T-cell (primary cell): ENCODE measurements at regions not wholly inside any gene's neighbourhood (a gene's known extent, or its start where the extent isn't known, plus 50 kb on each side); places are given as distances from the start of the nearest gene placed in this dataset.

ENCODE experiments used
- ATAC-seq, 4 experiments: fragments of 200-7000 bp in 3 of 4; fragments of 150-1000 bp in 1 of 4; cut with Tn5 transposase; replicated peaks in 1 of 4; 1 replicate in 3 of 4; 2 replicates in 1 of 4; pipeline ENCODE4 v1.10.0; 2021; ENCODE audit warnings: moderate library complexity in 3 of 4, mild to moderate bottlenecking in 2 of 4, moderate number of reproducible peaks in 1 of 4
- CTCF ChIA-PET, 2 donors: fragments of 300-600 bp; sonication (Branson Sonifier 250); formaldehyde crosslinking; loops; one replicate each; lab custom pipeline; 2022; ENCODE audit warnings: antibody characterized with exemption in 2 of 2; lab: Charles Lee
- POLR2A ChIA-PET, 2 donors: fragments of 300-600 bp; sonication (Branson Sonifier 250); formaldehyde crosslinking; loops; one replicate each; lab custom pipeline; 2022; ENCODE audit warnings: antibody characterized with exemption in 2 of 2; lab: Charles Lee
- DNase-seq, 35 experiments: peaks; one replicate each; pipeline versions ENCODE4 v3.0.0 to v3.0.0-alpha.2; 2013 to 2023
- H3K27ac ChIP-seq: one replicate; pipeline ENCODE4 v1.5.1; 2013; ENCODE audit warnings: low read length
- H3K27me3 ChIP-seq, 2 experiments: replicated peaks in 1 of 2; 1 replicate in 1 of 2; 2 replicates in 1 of 2; pipeline versions ENCODE4 v1.6.1 to v1.7.0; 2013; ENCODE audit warnings: low read length in 1 of 2, mixed read lengths in 1 of 2; ENCODE audit not compliant: control insufficient read depth in 2 of 2, insufficient read depth in 2 of 2; ENCODE audit errors: extremely low read depth in 1 of 2
- H3K36me3 ChIP-seq, 2 donors: 1 replicate in 1 of 2; 2 replicates in 1 of 2; pipeline versions ENCODE4 v1.6.1 to v1.7.0; 2013; ENCODE audit warnings: low read length in 1 of 2; ENCODE audit not compliant: control insufficient read depth in 2 of 2, insufficient read depth in 1 of 2; ENCODE audit errors: extremely low read depth in 1 of 2
- H3K4me1 ChIP-seq, 2 experiments: 1 replicate in 1 of 2; 2 replicates in 1 of 2; pipeline versions ENCODE4 v1.6.1 to v1.7.0; 2013; ENCODE audit warnings: low read length in 2 of 2, mixed read lengths in 1 of 2; ENCODE audit not compliant: insufficient read depth in 2 of 2, control insufficient read depth in 1 of 2; ENCODE audit errors: extremely low read depth in 1 of 2
- H3K4me3 ChIP-seq, 2 donors: 1 replicate in 1 of 2; 2 replicates in 1 of 2; pipeline versions ENCODE4 v1.5.1 to v1.7.0; 2013; ENCODE audit warnings: mild to moderate bottlenecking in 2 of 2, low read length in 1 of 2, moderate library complexity in 1 of 2; ENCODE audit not compliant: control insufficient read depth in 1 of 2; ENCODE audit errors: extremely low read depth in 1 of 2
- H3K9me3 ChIP-seq: 2 replicates; pipeline ENCODE4 v1.7.0; 2013
- H3K27ac Mint-ChIP-seq, 2 donors: one replicate each; pipeline ENCODE4 v1.8.0; 2020 to 2021; ENCODE audit warnings: mild to moderate bottlenecking in 2 of 2, mixed read lengths in 2 of 2
- H3K27me3 Mint-ChIP-seq, 2 donors: one replicate each; pipeline ENCODE4 v1.8.0; 2021 to 2022; ENCODE audit warnings: mixed read lengths in 2 of 2
- H3K36me3 Mint-ChIP-seq: one replicate; pipeline ENCODE4 v1.8.0; 2021; ENCODE audit warnings: mixed read lengths
- H3K4me1 Mint-ChIP-seq, 3 donors: one replicate each; pipeline ENCODE4 v1.8.0; 2020 to 2022; ENCODE audit warnings: mixed read lengths in 3 of 3, mild to moderate bottlenecking in 1 of 3
- H3K4me3 Mint-ChIP-seq, 3 donors: one replicate each; pipeline ENCODE4 v1.8.0; 2020 to 2022; ENCODE audit warnings: mild to moderate bottlenecking in 3 of 3, mixed read lengths in 3 of 3, moderate library complexity in 3 of 3
- H3K9me3 Mint-ChIP-seq, 3 donors: one replicate each; pipeline ENCODE4 v1.8.0; 2020 to 2022; ENCODE audit warnings: mixed read lengths in 3 of 3
- WGBS: methylation state at CpG from one replicate; pipeline ENCODE4 v1.1.5; 2013; ENCODE audit warnings: missing lambda C conversion rate; ENCODE audit not compliant: insufficient coverage; 5-methylcytosine and 5-hydroxymethylcytosine counted together

DNA sequence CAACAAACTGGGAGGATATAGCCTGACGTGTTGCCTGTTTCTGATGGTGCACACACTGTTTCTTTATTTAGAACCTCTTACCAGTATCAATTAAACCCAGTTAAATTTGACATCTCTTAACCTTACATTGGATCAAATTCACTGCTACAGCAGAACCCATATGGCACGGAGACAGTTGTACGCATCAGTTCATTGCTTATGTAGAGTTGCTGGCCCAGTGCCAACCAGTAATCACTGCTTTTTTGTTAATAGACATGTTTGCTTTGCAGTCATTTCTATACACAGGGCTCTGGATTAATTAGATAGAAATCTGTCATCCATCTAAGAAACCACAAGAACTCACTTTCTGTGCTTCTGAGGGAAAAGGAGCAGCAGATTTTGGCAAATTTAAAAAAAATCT lies 154.0 kb downstream of the RWDD3 start:
- Mint-ChIP-seq H3K27me3 (no peaks in the 10 kb centered on the region), H3K36me3 (no peaks in the 10 kb centered on the region), H3K27ac (no peak overlapping the region), H3K4me1 (no peaks in the 10 kb centered on the region), H3K4me3 (no peak overlapping the region), H3K9me3 (peaks cover 0 to 7% (median 0%) of the 10 kb centered on the region in 3 donors)
- Histone ChIP-seq H3K4me3 (no peak overlapping the region), H3K27me3 (no peaks in the 10 kb centered on the region), H3K9me3 (no peaks in the 10 kb centered on the region), H3K36me3 (no peaks in the 10 kb centered on the region), H3K27ac (no peak overlapping the region), H3K4me1 (no peaks in the 10 kb centered on the region)
- no peak for DNase-seq
- ChIA-PET POLR2A (no interaction called here), CTCF (no interaction called here)
- no CpG with 5 or more reads among the region's 3 CpGs for WGBS
- ATAC-seq: no peak

DNA sequence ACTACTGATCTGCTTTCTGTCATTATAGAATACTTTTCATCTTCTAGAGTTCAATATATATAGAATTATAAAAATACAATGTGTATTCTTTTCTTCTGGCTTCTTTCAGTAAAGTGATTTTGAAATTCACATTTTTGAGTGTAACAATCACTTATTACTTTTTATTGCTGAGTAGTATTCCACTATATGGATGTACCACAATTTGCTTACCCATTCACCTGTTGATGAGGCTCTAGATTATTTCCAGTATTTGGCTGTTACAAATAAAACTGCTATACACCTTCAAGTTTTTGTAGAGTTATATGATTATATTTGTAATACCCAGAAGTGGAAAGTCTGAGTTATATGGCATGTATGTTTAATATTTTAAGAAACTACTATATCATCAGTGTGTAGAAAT lies 159.4 kb downstream of the RWDD3 start:
- no peaks in the 10 kb centered on the region for H3K27me3 ChIP-seq
- ChIA-PET POLR2A (no interaction called here), CTCF (interaction anchor here in 1 of 2 donors (0.5 kb wide), 1 partner anchor 164 kb away, joined by 3 read pairs; no protein-coding TSS in a partner anchor)
- H3K36me3 Mint-ChIP-seq: no peaks in the 10 kb centered on the region
- no peak overlapping the region for H3K27ac Mint-ChIP-seq
- no peaks in the 10 kb centered on the region for H3K4me1 ChIP-seq
- H3K9me3 ChIP-seq: no peaks in the 10 kb centered on the region
- peaks cover 0 to 7% (median 0%) of the 10 kb centered on the region in 3 donors for H3K9me3 Mint-ChIP-seq
- DNase-seq: no peak
- no peak overlapping the region for H3K27ac ChIP-seq
- no peaks in the 10 kb centered on the region for H3K4me1 Mint-ChIP-seq
- ATAC-seq: no peak
- no peak overlapping the region for H3K4me3 Mint-ChIP-seq
- no peaks in the 10 kb centered on the region for H3K36me3 ChIP-seq
- H3K4me3 ChIP-seq: no peak overlapping the region
- peaks cover 0 to 2% of the 10 kb centered on the region in 2 donors for H3K27me3 Mint-ChIP-seq

DNA sequence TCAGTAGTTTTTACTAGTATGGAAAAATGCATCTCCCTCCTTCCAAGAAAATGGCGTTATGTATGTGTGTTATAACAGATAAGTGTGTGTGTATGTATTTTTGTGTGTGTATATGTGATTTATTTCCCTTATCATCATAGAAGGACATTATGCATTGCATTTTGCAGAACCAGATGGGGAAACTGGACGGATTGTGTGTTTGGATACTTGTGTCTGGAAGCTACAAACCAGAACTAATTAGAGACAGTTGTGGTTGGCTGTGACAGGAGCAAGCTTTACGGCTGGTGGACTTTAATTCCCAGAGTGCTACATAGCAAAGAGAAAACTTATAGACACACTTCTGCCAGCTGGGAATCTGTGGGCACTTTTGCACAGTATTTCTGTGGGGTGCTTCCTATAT lies 162.5 kb downstream of the RWDD3 start:
- Mint-ChIP-seq H3K9me3 (peaks cover 0 to 3% (median 0%) of the 10 kb centered on the region in 3 donors), H3K4me1 (no peaks in the 10 kb centered on the region), H3K27ac (no peak overlapping the region), H3K4me3 (no peak overlapping the region), H3K36me3 (no peaks in the 10 kb centered on the region), H3K27me3 (peaks cover 0 to 2% of the 10 kb centered on the region in 2 donors)
- CTCF ChIA-PET: no interaction called here
- Histone ChIP-seq H3K36me3 (no peaks in the 10 kb centered on the region), H3K27ac (no peak overlapping the region), H3K9me3 (no peaks in the 10 kb centered on the region), H3K4me3 (no peak overlapping the region), H3K4me1 (no peaks in the 10 kb centered on the region), H3K27me3 (no peaks in the 10 kb centered on the region)
- DNase-seq: no peak
- no peak for ATAC-seq
- POLR2A ChIA-PET: no interaction called here
- WGBS: no CpG with 5 or more reads among the region's 3 CpGs

DNA sequence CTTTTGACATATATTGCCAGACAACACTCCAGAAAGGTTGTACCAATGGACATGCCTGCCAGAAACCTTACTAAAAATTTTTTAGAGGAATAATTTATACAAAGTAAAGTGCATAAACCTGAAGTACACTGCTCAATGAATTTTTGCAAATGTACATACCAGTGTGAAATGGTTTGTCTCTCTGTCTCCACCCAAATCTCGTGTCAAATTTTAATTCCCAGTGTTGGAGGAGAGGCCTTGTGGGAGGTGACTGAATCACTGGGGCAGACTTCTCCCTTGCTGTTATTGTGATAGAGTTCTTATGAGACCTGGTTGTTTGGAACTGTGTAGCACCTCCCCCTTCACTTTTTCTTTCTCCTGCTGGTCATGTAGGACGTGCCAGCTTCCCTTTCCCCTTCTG lies 168.8 kb downstream of the RWDD3 start:
- no peaks in the 10 kb centered on the region for H3K4me1 Mint-ChIP-seq

DNA sequence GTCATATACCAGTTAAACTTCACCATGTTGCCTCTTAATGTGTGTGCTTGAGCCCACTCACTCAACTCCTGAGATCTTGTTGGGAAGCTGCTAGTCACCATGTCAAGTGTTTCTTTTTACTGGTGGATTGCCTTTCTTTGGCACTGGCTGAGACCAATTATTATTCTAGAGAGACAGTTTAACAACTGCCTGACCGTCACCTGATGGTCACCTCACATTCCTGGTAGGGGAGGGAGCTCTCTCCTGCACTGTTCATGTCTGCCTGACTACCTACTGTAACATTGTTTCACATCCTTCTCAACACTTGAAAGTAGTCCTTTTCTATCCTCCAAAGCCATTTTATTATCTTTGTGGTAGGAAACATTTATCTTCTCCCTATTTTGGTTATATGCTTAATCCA lies 172.3 kb downstream of the RWDD3 start:
- no CpG with 5 or more reads among the region's 1 CpG for WGBS
- peaks cover 7 to 9% (median 8%) of the 10 kb centered on the region in 3 donors for H3K9me3 Mint-ChIP-seq
- no peaks in the 10 kb centered on the region for H3K27me3 ChIP-seq
- no peak for ATAC-seq
- H3K4me3 ChIP-seq: no peak overlapping the region
- no peaks in the 10 kb centered on the region for H3K36me3 Mint-ChIP-seq
- no peaks in the 10 kb centered on the region for H3K4me1 Mint-ChIP-seq
- H3K27ac Mint-ChIP-seq: no peak overlapping the region
- ChIA-PET POLR2A (no interaction called here), CTCF (no interaction called here)
- H3K27me3 Mint-ChIP-seq: peaks cover 0 to 17% of the 10 kb centered on the region in 2 donors
- DNase-seq: no peak
- H3K4me3 Mint-ChIP-seq: no peak overlapping the region
- H3K36me3 ChIP-seq: no peaks in the 10 kb centered on the region
- H3K27ac ChIP-seq: no peak overlapping the region
- H3K4me1 ChIP-seq: no peaks in the 10 kb centered on the region
- H3K9me3 ChIP-seq: no peaks in the 10 kb centered on the region

More for the DNA sequence above, 168.8 kb downstream of the RWDD3 start:
- Histone ChIP-seq H3K9me3 (no peaks in the 10 kb centered on the region), H3K27me3 (no peaks in the 10 kb centered on the region), H3K4me1 (no peaks in the 10 kb centered on the region), H3K36me3 (no peaks in the 10 kb centered on the region), H3K4me3 (no peak overlapping the region), H3K27ac (no peak overlapping the region)
- Mint-ChIP-seq H3K9me3 (peaks cover 7 to 13% (median 8%) of the 10 kb centered on the region in 3 donors), H3K4me3 (no peak overlapping the region), H3K36me3 (no peaks in the 10 kb centered on the region), H3K27ac (no peak overlapping the region), H3K27me3 (peaks cover 0 to 12% of the 10 kb centered on the region in 2 donors)
- DNase-seq (no peak), ATAC-seq (no peak)
- POLR2A ChIA-PET: no interaction called here
- CTCF ChIA-PET: no interaction called here
- no CpG with 5 or more reads among the region's 2 CpGs for whole genome bisulfite sequencing

DNA sequence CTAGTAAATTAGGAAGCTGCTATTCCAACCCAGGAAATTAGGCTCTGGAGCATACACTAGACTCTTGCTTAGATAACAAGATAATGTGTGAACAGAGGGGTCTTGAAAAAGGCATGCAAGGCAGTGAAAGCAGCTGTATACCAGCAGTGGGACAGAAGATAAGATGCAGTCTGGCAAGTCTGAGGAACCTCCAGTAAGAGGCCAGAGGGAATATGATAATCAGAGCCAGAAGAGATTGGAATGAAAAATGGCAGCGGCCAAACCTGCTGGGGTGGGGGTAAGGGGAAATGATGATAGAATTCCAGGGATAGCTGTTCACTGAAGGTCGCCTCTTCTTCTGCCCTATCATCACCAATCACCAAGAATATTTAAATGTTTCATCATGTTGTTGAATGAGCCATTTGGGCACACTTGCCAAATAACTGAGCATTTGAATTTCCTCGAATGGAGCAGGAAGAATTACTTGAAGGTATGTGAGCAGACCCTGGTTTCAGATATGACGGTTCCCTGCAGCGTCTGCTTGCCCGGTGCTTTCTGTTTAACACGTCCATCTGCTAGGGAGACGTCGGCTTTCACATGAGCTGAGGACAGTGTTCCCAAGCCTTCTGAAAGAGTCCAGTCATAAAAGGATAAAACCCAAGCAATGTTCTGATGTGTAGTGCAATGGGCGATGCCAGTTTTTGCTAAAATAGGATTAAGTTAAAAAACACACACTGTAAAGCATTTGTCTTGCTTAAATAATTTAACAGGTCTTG lies 173.3 kb downstream of the RWDD3 start:
- POLR2A ChIA-PET: no interaction called here
- no peak overlapping the region for H3K27ac Mint-ChIP-seq

More for the DNA sequence above, 173.3 kb downstream of the RWDD3 start:
- H3K27me3 Mint-ChIP-seq: peaks cover 0 to 18% of the 10 kb centered on the region in 2 donors
- Histone ChIP-seq H3K4me3 (no peak overlapping the region), H3K27ac (no peak overlapping the region), H3K27me3 (no peaks in the 10 kb centered on the region), H3K36me3 (no peaks in the 10 kb centered on the region), H3K9me3 (no peaks in the 10 kb centered on the region), H3K4me1 (no peaks in the 10 kb centered on the region)
- H3K36me3 Mint-ChIP-seq: no peaks in the 10 kb centered on the region
- 73% methylated on average over 6 of the region's 10 CpGs for WGBS
- H3K4me1 Mint-ChIP-seq: no peaks in the 10 kb centered on the region
- ATAC-seq: no peak
- DNase-seq: no peak
- H3K4me3 Mint-ChIP-seq: no peak overlapping the region
- peaks cover 7 to 9% (median 8%) of the 10 kb centered on the region in 3 donors for H3K9me3 Mint-ChIP-seq
- CTCF ChIA-PET: no interaction called here
